SW 1271 (cell line): ENCODE measurements at regions not wholly inside any gene's neighbourhood (a gene's known extent, or its start where the extent isn't known, plus 50 kb on each side); places are given as distances from the start of the nearest gene placed in this dataset.
A peak's percentile ranks its signal among the peaks of the same experiment; 100 is the strongest.

Source experiments
- DNase-seq, 2 experiments: peaks; one replicate each; lab custom pipeline; 2025; lab: John Stamatoyannopoulos, UW

- DNase-seq: peak; percentile 12 to 17
Observed at GRCh38 chr4:114364857-114365256, 233.8 kb upstream of the UGT8 start.

GRCh38 chr4:114365591-114365990, 233.0 kb upstream of the UGT8 start:
- no peak for DNase-seq

GRCh38 chr4:114366368-114366767, 232.2 kb upstream of the UGT8 start:
- DNase-seq: no peak

GRCh38 chr4:114368751-114369150, 229.9 kb upstream of the UGT8 start:
- no peak for DNase-seq

- DNase-seq: no peak
Observed at GRCh38 chr4:114373508-114373907, 225.1 kb upstream of the UGT8 start.

GRCh38 chr4:114378305-114378903, 220.2 kb upstream of the UGT8 start:
- DNase-seq: peak in 1 of 2 experiments; percentile 34

GRCh38 chr4:114383067-114383466, 215.5 kb upstream of the UGT8 start:
- DNase-seq: no peak

- DNase-seq: no peak
Observed at GRCh38 chr4:114383721-114384120, 214.9 kb upstream of the UGT8 start.

GRCh38 chr4:114384629-114385028, 214.0 kb upstream of the UGT8 start:
- peak in 1 of 2 experiments; percentile 26 for DNase-seq

GRCh38 chr4:114385195-114385985, 213.2 kb upstream of the UGT8 start:
- no peak for DNase-seq

GRCh38 chr4:114386637-114387233, 211.9 kb upstream of the UGT8 start:
- peak in 1 of 2 experiments; percentile 35 for DNase-seq

GRCh38 chr4:114389070-114389685, 209.4 kb upstream of the UGT8 start:
- no peak for DNase-seq

- DNase-seq: no peak
Observed at GRCh38 chr4:114393295-114394038, 205.1 kb upstream of the UGT8 start.

- no peak for DNase-seq
Observed at GRCh38 chr4:114396808-114397207, 201.8 kb upstream of the UGT8 start.

GRCh38 chr4:114398410-114398809, 200.2 kb upstream of the UGT8 start:
- no peak for DNase-seq

GRCh38 chr4:114399105-114399504, 199.5 kb upstream of the UGT8 start:
- DNase-seq: no peak

- DNase-seq: no peak
Observed at GRCh38 chr4:114400531-114400930, 198.1 kb upstream of the UGT8 start.

GRCh38 chr4:114401483-114401882, 197.1 kb upstream of the UGT8 start:
- no peak for DNase-seq

- peak in 1 of 2 experiments; percentile 1 for DNase-seq
Observed at GRCh38 chr4:114417214-114417613, 181.4 kb upstream of the UGT8 start.

GRCh38 chr4:114420069-114420468, 178.5 kb upstream of the UGT8 start:
- no peak for DNase-seq

- DNase-seq: no peak
Observed at GRCh38 chr4:114423582-114423981, 175.0 kb upstream of the UGT8 start.

- DNase-seq: no peak
Observed at GRCh38 chr4:114435116-114435515, 163.5 kb upstream of the UGT8 start.
